AG09309 (cell line): ENCODE measurements at regions not wholly inside any gene's neighbourhood (a gene's known extent, or its start where the extent isn't known, plus 50 kb on each side); places are given as distances from the start of the nearest gene placed in this dataset.

Experiments
- DNase-seq: peaks from one replicate; pipeline ENCODE4 v3.0.0-alpha.2; 2010; ENCODE audit warnings: low read depth
- H3K4me3 ChIP-seq: 2 replicates; pipeline ENCODE4 v1.5.1; 2011; ENCODE audit warnings: mild to moderate bottlenecking, low read depth, low read length, moderate library complexity; ENCODE audit not compliant: control insufficient read depth
- TF ChIP-seq, protein P1 (sequence below): IDR thresholded peaks from 2 replicates; pipeline ENCODE4 v1.5.1; 2011; ENCODE audit warnings: mild to moderate bottlenecking, low read depth, low read length, inconsistent platforms; ENCODE audit not compliant: insufficient read depth, control insufficient read depth; ENCODE audit errors: missing control alignments

DNA sequence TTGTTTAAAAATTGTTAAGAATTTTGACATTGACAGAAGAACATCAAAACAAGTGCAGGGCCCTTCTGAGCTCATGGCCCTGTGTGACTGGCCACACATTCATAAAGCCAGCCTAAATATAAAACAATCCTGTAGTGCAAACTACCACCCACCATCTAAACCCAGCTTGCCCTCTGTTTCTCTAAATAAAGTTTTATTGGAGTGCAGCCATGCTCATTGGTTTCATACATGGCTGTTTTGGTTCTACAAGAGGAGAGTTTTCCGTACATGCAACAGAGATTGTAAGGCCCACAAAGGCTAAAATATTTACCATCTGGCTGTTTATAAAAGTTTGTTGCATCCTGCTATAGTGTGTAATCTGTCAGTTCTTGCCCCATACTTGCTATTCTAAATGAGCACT lies 54.6 kb upstream of the TRIM24 start:
- no peak overlapping the region for H3K4me3 ChIP-seq
- DNase-seq, result no peak
- TF ChIP-seq, protein P1, sequence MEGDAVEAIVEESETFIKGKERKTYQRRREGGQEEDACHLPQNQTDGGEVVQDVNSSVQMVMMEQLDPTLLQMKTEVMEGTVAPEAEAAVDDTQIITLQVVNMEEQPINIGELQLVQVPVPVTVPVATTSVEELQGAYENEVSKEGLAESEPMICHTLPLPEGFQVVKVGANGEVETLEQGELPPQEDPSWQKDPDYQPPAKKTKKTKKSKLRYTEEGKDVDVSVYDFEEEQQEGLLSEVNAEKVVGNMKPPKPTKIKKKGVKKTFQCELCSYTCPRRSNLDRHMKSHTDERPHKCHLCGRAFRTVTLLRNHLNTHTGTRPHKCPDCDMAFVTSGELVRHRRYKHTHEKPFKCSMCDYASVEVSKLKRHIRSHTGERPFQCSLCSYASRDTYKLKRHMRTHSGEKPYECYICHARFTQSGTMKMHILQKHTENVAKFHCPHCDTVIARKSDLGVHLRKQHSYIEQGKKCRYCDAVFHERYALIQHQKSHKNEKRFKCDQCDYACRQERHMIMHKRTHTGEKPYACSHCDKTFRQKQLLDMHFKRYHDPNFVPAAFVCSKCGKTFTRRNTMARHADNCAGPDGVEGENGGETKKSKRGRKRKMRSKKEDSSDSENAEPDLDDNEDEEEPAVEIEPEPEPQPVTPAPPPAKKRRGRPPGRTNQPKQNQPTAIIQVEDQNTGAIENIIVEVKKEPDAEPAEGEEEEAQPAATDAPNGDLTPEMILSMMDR, result no peak

DNA sequence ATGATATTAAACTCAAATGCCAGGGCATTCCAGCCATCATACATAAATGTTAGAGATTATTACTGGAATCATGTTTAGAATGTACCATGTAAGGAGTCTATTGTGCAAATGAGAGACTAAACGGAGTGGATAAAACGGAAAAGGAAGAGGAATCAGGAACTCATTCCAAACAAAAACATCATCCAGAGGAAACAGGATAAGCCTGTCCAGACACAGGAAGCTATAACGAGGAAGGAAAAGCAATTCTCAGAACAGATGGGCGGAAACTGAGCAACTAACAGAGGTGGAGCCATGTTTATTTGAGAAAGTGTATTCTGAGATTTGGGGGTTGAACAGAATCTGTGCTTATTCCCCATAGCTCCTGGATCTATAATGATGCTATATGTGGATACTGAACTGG lies 52.3 kb upstream of the TRIM24 start:
- DNase-seq, result no peak
- H3K4me3 ChIP-seq, result no peak overlapping the region
- TF ChIP-seq, protein P1, result no peak
